RWPE2 (cell line): ENCODE measurements at regions not wholly inside any gene's neighbourhood (a gene's known extent, or its start where the extent isn't known, plus 50 kb on each side); places are given as distances from the start of the nearest gene placed in this dataset.

Experiments
- ATAC-seq: fragments of 200-7000 bp; cut with Tn5 transposase; 3 replicates; pipeline ENCODE4 v1.9.1; 2021; ENCODE audit warnings: low read depth
- DNase-seq: peaks from one replicate; pipeline ENCODE4 v3.0.0-alpha.2; 2020; ENCODE audit warnings: low spot score
- H3K27ac ChIP-seq: fragments of 450-650 bp; 2 replicates; pipeline ENCODE4 v1.5.1; 2017; ENCODE audit warnings: mild to moderate bottlenecking; ENCODE audit not compliant: poor library complexity, severe bottlenecking
- H3K27me3 ChIP-seq: fragments of 250-450 bp; sonication (Bioruptor Pico); 2 replicates; pipeline ENCODE4 v1.5.1; 2021; ENCODE audit warnings: mild to moderate bottlenecking, moderate library complexity; ENCODE audit not compliant: insufficient read depth, poor library complexity, severe bottlenecking
- H3K36me3 ChIP-seq: fragments of 250-450 bp; sonication (Bioruptor Pico); 2 replicates; pipeline ENCODE4 v1.5.1; 2020; ENCODE audit warnings: low read depth, mild to moderate bottlenecking, moderate library complexity
- H3K4me1 ChIP-seq: fragments of 250-450 bp; sonication (Bioruptor Pico); 2 replicates; pipeline ENCODE4 v1.5.1; 2021; ENCODE audit warnings: mild to moderate bottlenecking, moderate library complexity; ENCODE audit not compliant: insufficient read depth, poor library complexity, severe bottlenecking
- H3K4me3 ChIP-seq: fragments of 250-450 bp; sonication (Bioruptor Pico); 2 replicates; pipeline ENCODE4 v1.5.1; 2021; ENCODE audit warnings: mild to moderate bottlenecking, moderate library complexity; ENCODE audit not compliant: severe bottlenecking
- H3K9me3 ChIP-seq: fragments of 250-450 bp; sonication (Bioruptor Pico); 2 replicates; pipeline ENCODE4 v1.5.1; 2021; ENCODE audit warnings: mild to moderate bottlenecking, moderate library complexity; ENCODE audit not compliant: severe bottlenecking
- CTCF ChIP-seq: fragments of 450-650 bp; IDR thresholded peaks from one replicate; pipeline ENCODE4 v1.5.1; 2017; ENCODE audit warnings: mild to moderate bottlenecking, moderate library complexity; ENCODE audit not compliant: poor library complexity, severe bottlenecking

DNA sequence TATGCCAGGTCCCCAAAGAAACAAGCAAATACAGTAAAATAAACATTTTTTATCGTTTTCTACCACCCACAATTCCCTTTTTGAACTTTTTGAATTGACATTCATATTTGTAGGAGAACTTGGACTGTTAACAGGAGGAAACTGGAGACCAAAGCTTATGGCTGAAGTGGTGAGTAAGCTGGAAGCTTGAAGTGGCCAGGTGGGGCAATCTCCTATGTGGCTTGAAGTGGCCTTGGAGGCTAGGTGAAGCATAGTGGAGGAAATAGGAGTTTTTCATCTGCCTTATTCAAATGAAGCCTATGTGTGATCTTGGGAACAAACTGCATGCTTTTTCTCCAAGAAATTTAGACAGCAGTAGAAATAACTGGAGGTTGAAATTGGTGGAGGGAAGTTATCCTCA is 962.9 kb upstream of the FANCL start:
- H3K27me3 ChIP-seq, result no peaks in the 10 kb centered on the region
- no peak for DNase-seq
- H3K9me3 ChIP-seq, result no peaks in the 10 kb centered on the region
- H3K27ac ChIP-seq, result no peak overlapping the region
- no peak for ATAC-seq
- TF ChIP-seq CTCF, result no peak
- H3K36me3 ChIP-seq, result no peaks in the 10 kb centered on the region
- H3K4me3 ChIP-seq, result no peak overlapping the region
- no peaks in the 10 kb centered on the region for H3K4me1 ChIP-seq

- no peak for TF ChIP-seq CTCF
- no peak for ATAC-seq
- H3K36me3 ChIP-seq, result no peaks in the 10 kb centered on the region
These were observed 955.4 kb upstream of the FANCL start for GRCh38 chr2:59196491-59196890.

DNA sequence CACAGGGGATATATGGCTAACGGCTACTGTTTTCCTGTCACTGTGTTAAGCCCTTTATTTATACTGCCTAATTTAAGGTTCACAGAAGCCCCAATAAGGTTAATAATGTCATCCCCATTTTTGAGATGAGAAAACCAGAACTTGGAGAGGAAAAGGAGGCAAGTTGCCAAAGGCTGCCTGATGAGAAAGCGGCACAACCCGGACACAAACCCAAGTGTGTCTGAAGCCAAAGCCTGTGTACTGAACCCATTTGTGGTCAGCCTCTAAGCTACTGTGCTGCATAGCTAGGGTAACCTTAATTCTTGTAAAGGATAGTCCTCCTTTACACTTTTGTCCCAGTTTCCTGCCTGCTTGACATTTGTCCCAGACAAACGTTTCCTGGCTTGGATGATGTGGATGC is 954.7 kb upstream of the FANCL start:
- ATAC-seq, result no peak
- no peak overlapping the region for H3K4me3 ChIP-seq

More at GRCh38 chr2:59196491-59196890, 955.4 kb upstream of the FANCL start:
- H3K9me3 ChIP-seq, result no peaks in the 10 kb centered on the region
- H3K4me1 ChIP-seq, result no peaks in the 10 kb centered on the region
- DNase-seq, result no peak
- no peak overlapping the region for H3K27ac ChIP-seq
- no peaks in the 10 kb centered on the region for H3K27me3 ChIP-seq
- no peak overlapping the region for H3K4me3 ChIP-seq

GRCh38 chr2:59191781-59192180 is 950.7 kb upstream of the FANCL start:
- ATAC-seq (no peak), DNase-seq (no peak)
- H3K4me3 ChIP-seq, result no peak overlapping the region
- H3K27ac ChIP-seq, result no peak overlapping the region
- no peaks in the 10 kb centered on the region for H3K27me3 ChIP-seq
- no peaks in the 10 kb centered on the region for H3K4me1 ChIP-seq
- no peaks in the 10 kb centered on the region for H3K36me3 ChIP-seq
- no peaks in the 10 kb centered on the region for H3K9me3 ChIP-seq
- no peak for TF ChIP-seq CTCF

More for the DNA sequence above, 954.7 kb upstream of the FANCL start:
- Histone ChIP-seq H3K4me1 (no peaks in the 10 kb centered on the region), H3K27me3 (no peaks in the 10 kb centered on the region), H3K36me3 (no peaks in the 10 kb centered on the region), H3K9me3 (no peaks in the 10 kb centered on the region), H3K27ac (no peak overlapping the region)
- TF ChIP-seq CTCF, result no peak
- no peak for DNase-seq

DNA sequence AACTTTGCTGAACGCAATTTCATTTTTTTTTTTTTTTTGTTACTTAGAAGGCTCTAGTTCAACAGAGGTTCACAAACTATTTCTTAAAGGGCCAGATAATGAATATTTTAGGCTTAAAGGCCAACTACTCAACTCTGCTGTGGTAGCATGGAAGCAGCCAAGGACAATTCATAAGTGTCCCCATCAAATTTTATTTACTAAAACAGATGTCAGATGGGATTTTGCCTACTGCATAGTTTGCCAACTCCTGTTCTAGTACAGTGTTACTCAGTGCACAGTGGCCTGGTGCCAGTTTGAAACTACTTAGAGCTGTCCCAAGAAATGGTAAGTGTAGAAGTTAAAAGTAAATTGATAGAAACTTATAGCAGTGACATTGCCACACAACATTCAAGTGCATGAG is 949.4 kb upstream of the FANCL start:
- TF ChIP-seq CTCF, result no peak
- no peak overlapping the region for H3K27ac ChIP-seq
- H3K36me3 ChIP-seq, result no peaks in the 10 kb centered on the region
- no peak for ATAC-seq
- H3K4me1 ChIP-seq, result no peaks in the 10 kb centered on the region
- H3K27me3 ChIP-seq, result no peaks in the 10 kb centered on the region
- H3K9me3 ChIP-seq, result no peaks in the 10 kb centered on the region
- no peak for DNase-seq
- no peak overlapping the region for H3K4me3 ChIP-seq
